ENCODE measurements at regions not wholly inside any gene's neighbourhood (a gene's known extent, or its start where the extent isn't known, plus 50 kb on each side); places are given as distances from the start of the nearest gene placed in this dataset.

- Histone ChIP-seq H3K9me3 (ENCODE audit: insufficient read depth in 2 of 2, low read depth in 1 of 2, low read length in 1 of 2) (peaks cover 6 to 7% of the 10 kb centered on the region in 2 experiments; a peak in 2 of 4 replicates), H3K4me3 (ENCODE audit: extremely low read depth in 1 of 4, insufficient read depth in 2 of 4, low read depth in 3 of 4, low read length in 4 of 4) (no peak overlapping the region), H3K23me2 (ENCODE audit: low read depth, low read length) (no peaks in the 10 kb centered on the region), H4K8ac (ENCODE audit: extremely low read depth, insufficient read depth, low read length) (no peak overlapping the region), H3K79me1 (ENCODE audit: low read depth, low read length) (no peaks in the 10 kb centered on the region), H2BK15ac (ENCODE audit: low read length) (no peak overlapping the region), H3K23ac (ENCODE audit: insufficient read length) (no peak overlapping the region), H4K20me1 (replicated peaks in 1 of 2; ENCODE audit: control insufficient read depth in 1 of 2, insufficient read depth in 2 of 2, low read length in 2 of 2) (no peaks in the 10 kb centered on the region), H4K91ac (replicated peaks; ENCODE audit: insufficient read length, low read length) (no peak overlapping the region), H3K4ac (replicated peaks; ENCODE audit: insufficient read length, low read depth, low read length) (no peak overlapping the region), H2AK5ac (ENCODE audit: low read depth, low read length) (no peak overlapping the region), H3K4me1 (replicated peaks in 1 of 4; ENCODE audit: control insufficient read depth in 3 of 4, insufficient read depth in 4 of 4, low read length in 3 of 4) (no peaks in the 10 kb centered on the region), H2BK12ac (ENCODE audit: low read depth, low read length) (no peak overlapping the region), H3K4me2 (ENCODE audit: insufficient read depth in 1 of 2, low read depth in 2 of 2, low read length in 2 of 2) (no peak overlapping the region), H3K9ac (replicated peaks in 1 of 4; ENCODE audit: extremely low read depth in 1 of 4, low read depth in 3 of 4, low read length in 3 of 4) (no peak overlapping the region), H2AFZ (ENCODE audit: low read length) (no peak overlapping the region), H3K18ac (ENCODE audit: extremely low read depth, low read length) (no peak overlapping the region), H2BK20ac (ENCODE audit: low read length) (no peak overlapping the region), H3K79me2 (ENCODE audit: control insufficient read depth in 1 of 2, insufficient read depth in 2 of 2, low read length in 2 of 2) (no peaks in the 10 kb centered on the region), H3K36me3 (ENCODE audit: control insufficient read depth in 2 of 4, insufficient read depth in 4 of 4, low read length in 3 of 4) (no peaks in the 10 kb centered on the region), H3K27ac (ENCODE audit: low read depth, low read length) (no peak overlapping the region), H3K14ac (ENCODE audit: insufficient read length) (no peak overlapping the region), H2BK5ac (ENCODE audit: low read depth, low read length) (no peak overlapping the region), H3K56ac (replicated peaks; ENCODE audit: insufficient read length, low read depth, low read length) (no peak overlapping the region), H2BK120ac (replicated peaks; ENCODE audit: low read depth, low read length) (no peak overlapping the region), H3K27me3 (replicated peaks in 1 of 4; ENCODE audit: control insufficient read depth in 3 of 4, extremely low read depth in 1 of 4, insufficient read depth in 3 of 4, low read length in 3 of 4) (no peaks in the 10 kb centered on the region), H4K5ac (ENCODE audit: insufficient read length, low read depth, low read length) (no peak overlapping the region)
- CTCF ChIA-PET (ENCODE audit: partially characterized antibody): no interaction called here
- FAIRE-seq (no peak), DNase-seq (ENCODE audit: low read depth in 1 of 2, low spot score in 2 of 2) (no peak)
- POLR2A ChIA-PET (ENCODE audit: partially characterized antibody): no interaction called here
- TF ChIP-seq CTCF (IDR thresholded peaks at IDR 0.05; ENCODE audit: control extremely low read depth in 1 of 3, insufficient read depth in 1 of 3, low read depth in 1 of 3, low read length in 3 of 3): no peak
- no peak for TF ChIP-seq MAX (IDR thresholded peaks at IDR 0.05)
- no peak for TF ChIP-seq BACH1 (IDR thresholded peaks at IDR 0.05; ENCODE audit: low read length)
- no peak for TF ChIP-seq ASH2L (IDR thresholded peaks at IDR 0.05; ENCODE audit: low read length)
- no peak for TF ChIP-seq MAFK (IDR thresholded peaks at IDR 0.05; ENCODE audit: low read depth, low read length)
- no peak for TF ChIP-seq TCF12 (IDR thresholded peaks at IDR 0.05; ENCODE audit: low read depth, low read length)
- no peak for TF ChIP-seq CTBP2 (IDR thresholded peaks at IDR 0.05; ENCODE audit: borderline replicate concordance, insufficient read depth, insufficient read length, low read length)
Observed at GRCh38 chr3:84538597-84538996, 420.2 kb upstream of the CADM2 start.
